ENCODE measurements at regions not wholly inside any gene's neighbourhood (a gene's known extent, or its start where the extent isn't known, plus 50 kb on each side); places are given as distances from the start of the nearest gene placed in this dataset.
"Not testable (repeated sequence)": the region's sequence is repeated elsewhere in the genome, so short reads cannot be mapped to it uniquely, and the experiment has no call there.

DNA sequence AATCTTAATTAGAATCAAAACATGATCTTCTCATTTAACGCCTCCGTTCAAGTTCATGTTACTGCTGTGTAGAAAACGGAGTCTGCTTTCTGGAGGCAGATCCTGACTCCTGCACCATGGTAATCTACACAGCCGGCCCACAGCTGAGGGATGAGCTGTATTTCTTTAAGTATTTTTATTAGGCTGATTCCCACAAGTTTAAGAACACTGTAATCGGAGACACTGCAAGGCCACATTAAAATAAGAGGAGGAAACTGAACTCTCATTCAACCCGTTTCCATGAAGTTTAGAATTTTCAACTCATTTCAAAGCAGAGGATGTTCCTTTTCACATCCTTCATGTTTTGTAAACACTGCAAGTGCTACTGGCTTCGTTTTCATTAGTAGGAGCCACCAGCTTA, 372.2 kb downstream of the NFIB start:
- peak; percentile 10 for DNase-seq (ENCODE audit: low read depth)

DNA sequence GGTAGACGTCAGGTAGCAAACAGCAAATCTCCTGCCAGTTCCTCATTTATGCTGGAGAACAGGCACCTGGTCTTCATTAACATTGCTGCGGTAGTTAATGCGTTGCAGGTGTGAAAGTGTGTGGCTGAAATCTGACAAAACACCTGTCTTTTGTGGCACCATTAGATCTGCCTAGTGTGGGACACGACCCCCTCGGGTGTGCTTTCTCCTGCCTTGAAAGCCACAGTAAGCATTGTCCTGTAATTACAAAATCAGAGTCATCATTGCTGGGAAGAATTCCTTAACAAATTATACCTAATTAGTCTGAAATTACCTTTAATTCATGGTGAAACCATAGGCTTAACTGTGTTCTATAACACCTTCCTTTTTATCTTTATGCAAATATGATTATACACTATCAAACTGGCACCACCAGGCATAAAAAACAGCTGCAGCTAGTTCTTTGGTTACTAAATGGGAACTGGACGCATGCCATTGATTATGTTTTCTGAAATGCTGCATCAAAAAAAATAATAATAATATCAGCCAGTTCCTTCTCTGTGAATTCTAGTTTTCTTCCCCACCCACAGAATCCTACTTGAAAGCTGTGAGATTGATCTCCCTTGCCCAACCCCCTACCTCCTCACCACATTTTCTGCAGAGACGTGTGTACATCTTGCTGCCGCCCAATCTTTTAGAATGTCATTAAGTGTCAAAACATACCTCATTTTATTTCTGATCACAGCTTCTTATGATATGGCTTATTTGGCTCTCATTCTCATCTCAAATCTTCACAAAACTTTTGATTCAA, 374.0 kb downstream of the NFIB start:
- DNase-seq (ENCODE audit: low read depth), result no peak

GRCh38 chr9:13939134-13939533, 374.8 kb downstream of the NFIB start:
- DNase-seq (ENCODE audit: low read depth), result peak; percentile 93

GRCh38 chr9:13934416-13934815, 379.5 kb downstream of the NFIB start:
- DNase-seq (ENCODE audit: low read depth), result no peak

DNA sequence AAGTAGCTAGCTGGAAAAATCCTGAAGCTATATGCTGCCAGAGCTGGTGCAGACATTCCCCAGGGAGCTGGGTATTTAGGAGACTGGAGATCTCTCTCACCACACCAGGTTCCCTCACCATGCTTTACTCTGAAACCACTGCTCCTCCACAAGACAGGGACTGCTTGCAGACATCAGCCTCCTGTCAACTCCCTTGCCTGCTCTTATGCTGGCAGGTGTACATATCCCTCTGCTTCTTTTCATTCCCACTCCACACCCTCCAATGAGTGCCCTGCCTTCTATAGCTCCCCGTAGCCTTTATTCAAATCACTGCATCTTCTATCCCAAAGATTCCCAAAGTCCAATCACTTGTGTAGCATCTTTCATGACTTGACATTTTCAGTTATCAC, 380.7 kb downstream of the NFIB start:
- DNase-seq (ENCODE audit: low read depth), result no peak

- DNase-seq (ENCODE audit: low read depth), result no peak
These were observed 381.2 kb downstream of the NFIB start for GRCh38 chr9:13932528-13933267.

- DNase-seq (ENCODE audit: low read depth), result no peak
These were observed 384.9 kb downstream of the NFIB start for GRCh38 chr9:13929013-13929412.

- no peak for DNase-seq (ENCODE audit: low read depth)
These were observed 390.6 kb downstream of the NFIB start for GRCh38 chr9:13923381-13923780.

DNA sequence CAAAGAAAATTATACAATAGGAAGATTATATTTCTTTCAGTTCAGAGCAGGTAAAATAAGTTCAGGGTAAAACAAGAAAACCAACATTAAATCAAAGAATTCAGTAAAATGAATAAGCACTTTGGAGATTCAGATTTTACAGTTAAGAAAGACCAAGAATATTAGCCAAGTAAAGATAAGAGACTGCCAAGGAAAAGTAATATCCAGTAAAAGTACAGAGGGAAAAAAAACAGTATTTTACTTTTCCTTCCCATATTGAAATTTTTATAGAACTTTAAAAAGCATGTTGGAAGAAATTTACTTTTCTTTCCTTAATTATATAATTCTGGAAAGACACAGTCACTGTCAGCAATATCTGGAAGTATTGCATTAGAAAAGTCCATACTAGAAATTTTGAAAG, 393.4 kb downstream of the NFIB start:
- no peak for DNase-seq (ENCODE audit: low read depth)

DNA sequence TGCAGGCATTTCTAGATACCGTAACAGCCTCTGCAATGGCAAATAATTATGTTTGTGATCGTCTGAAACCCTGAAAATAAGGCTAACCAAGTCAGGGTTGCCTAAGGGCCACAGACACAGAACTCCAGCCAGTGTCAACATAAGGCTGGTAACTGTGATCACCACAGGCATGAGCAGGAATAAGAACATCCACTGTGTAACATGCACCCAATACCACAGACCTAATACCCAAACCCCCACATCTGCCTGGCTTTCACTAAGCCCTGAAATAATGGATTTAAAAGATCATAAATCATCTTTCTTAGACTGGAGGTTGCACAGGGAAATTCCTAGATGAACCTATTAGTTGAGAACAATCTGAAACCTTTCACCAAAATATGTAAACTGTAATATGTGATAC, 394.5 kb downstream of the NFIB start:
- no peak for DNase-seq (ENCODE audit: low read depth)

DNA sequence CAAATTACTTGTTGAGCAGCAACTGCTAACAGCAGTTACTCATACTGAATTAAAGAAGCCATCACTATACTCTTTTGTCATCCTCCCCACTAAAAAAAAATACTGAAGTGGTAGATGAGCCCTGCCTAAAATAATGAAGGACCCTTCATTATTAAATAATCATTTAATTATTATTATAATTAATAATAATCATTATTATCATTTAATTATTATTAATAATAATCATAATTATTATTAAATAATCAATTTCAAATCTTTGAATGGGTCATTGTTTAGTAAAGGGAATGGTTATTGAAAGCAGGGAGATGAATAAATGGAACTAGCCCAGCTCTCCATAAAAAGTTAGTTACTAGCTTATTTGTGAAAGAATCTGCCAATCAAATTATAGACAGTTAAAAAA, 396.4 kb downstream of the NFIB start:
- no peak for DNase-seq (ENCODE audit: low read depth)

- no peak for DNase-seq (ENCODE audit: low read depth)
These were observed 398.2 kb downstream of the NFIB start for GRCh38 chr9:13915591-13916301.

GRCh38 chr9:13915131-13915530, 398.8 kb downstream of the NFIB start:
- DNase-seq (ENCODE audit: low read depth), result no peak

DNA sequence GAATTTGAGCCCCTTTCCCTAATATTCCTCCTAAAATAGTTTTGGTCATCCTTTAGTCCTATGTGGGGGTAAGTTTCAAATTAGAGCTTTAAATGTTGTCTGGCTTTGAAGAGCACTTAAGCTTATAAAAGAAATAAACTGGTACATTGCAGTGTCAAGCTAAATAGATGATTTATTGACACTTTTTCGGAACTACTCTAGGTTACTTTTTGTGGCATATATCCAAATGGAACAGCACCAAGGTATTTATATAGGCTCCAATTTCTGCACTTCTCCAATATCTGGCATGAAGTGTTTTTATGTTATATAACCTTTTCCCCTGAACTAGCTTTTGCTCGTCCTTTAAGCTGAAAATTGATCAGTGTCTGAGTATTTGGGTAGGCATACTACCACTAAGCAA, 402.5 kb downstream of the NFIB start:
- DNase-seq (ENCODE audit: low read depth), result no peak

DNA sequence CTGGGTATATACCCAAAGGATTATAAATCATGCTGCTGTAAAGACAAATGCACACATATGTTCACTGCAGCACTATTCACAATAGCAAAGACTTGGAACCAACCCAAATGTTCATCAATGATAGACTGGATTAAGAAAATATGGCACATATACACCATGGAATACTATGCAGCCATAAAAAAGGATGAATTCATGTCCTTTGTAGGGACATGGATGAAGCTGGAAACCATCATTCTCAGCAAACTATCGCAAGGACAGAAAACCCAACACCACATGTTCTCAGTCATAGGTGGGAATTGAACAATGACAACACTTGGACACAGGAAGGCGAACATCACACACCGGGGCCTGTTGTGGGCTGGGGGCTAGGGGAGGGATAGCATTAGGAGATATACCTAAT, 406.1 kb downstream of the NFIB start:
- DNase-seq (ENCODE audit: low read depth), result not testable (repeated sequence)

DNA sequence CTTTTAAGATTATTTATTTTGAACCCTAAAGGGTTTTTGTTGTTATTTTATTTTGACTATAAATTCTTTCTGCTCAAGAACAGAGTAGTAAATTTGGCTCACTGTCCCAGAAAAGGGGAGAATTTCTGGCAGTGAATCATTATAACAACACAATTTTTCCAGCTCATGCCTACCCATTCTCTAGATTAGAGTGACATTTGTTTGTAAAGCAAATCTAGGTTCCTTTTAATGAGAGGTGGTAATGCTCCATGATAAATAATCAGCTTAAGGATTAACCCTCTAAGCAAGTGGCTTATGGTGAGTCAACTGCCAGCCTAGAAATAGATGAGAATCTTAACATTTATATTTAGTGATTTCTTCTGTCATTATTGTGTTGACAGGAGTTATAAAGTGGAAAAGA, 409.2 kb downstream of the NFIB start:
- DNase-seq (ENCODE audit: low read depth), result no peak

DNA sequence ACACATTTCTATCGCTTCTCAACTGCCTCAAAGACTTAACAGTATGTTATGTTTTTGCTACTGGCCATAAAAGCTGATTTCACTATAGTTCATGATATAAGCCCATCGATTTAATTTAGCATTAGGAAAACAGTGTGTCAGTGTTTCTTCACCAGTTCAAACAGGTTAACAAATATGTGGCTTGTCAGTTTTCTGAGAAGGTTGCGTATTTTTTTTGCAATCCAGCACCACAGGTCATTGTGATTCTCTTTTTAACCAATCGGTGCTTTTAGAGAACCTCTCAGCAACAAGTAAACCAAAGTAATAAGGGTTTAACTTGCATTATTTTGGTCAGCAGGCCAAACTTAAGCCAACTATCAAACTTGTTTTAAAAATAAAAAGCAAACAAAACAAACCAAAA, 409.6 kb downstream of the NFIB start:
- DNase-seq (ENCODE audit: low read depth), result no peak

GRCh38 chr9:13902286-13903066, 411.5 kb downstream of the NFIB start:
- no peak for DNase-seq (ENCODE audit: low read depth)

- DNase-seq (ENCODE audit: low read depth), result no peak
These were observed 412.8 kb downstream of the NFIB start for GRCh38 chr9:13901176-13901575.

GRCh38 chr9:13900449-13900848, 413.5 kb downstream of the NFIB start:
- no peak for DNase-seq (ENCODE audit: low read depth)

- no peak for DNase-seq (ENCODE audit: low read depth)
These were observed 414.0 kb downstream of the NFIB start for GRCh38 chr9:13899924-13900323.

DNA sequence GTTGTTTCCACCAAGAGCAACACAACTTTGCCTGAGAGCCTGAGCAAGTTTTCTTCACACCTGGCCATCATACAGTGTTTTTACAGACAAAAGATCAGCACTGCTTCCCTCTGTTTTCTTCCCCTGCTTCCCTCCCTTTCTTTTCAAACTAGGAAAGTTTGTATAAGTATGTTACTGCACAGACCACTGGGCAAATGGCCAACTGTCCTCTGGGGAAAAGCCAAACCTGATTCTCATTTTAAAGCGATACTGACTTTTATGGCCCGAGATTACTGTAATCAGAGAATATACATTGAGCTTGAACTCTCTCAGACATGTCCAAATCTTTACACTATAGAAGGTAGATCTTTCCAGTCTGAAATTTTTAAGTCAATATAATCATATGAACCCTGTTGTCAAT, 415.0 kb downstream of the NFIB start:
- no peak for DNase-seq (ENCODE audit: low read depth)

All from stromal cell of bone marrow (primary cell).